GM23338 (cell line): ENCODE measurements at regions not wholly inside any gene's neighbourhood (a gene's known extent, or its start where the extent isn't known, plus 50 kb on each side); places are given as distances from the start of the nearest gene placed in this dataset.

Experiments used
- CREB1 ChIP-seq: fragments of 250-450 bp; sonication (Bioruptor Pico); IDR thresholded peaks from 2 replicates; pipeline ENCODE4 v1.5.0; 2020; ENCODE audit warnings: low read depth, mild to moderate bottlenecking, moderate library complexity
- CTCF ChIP-seq, 2 experiments: fragments of 200-600 bp in 1 of 2; sonication (generic) in 1 of 2; conservative IDR thresholded peaks; 2 replicates each; pipeline versions ENCODE4 v1.5.1 to v1.6.1; 2016 to 2017; ENCODE audit warnings: antibody characterized with exemption in 2 of 2, low read depth in 2 of 2, mild to moderate bottlenecking in 2 of 2, moderate library complexity in 1 of 2
- EZH2 ChIP-seq: fragments of 200-600 bp; sonication (generic); IDR thresholded peaks from one replicate; pipeline ENCODE4 v1.8.0; 2017; ENCODE audit warnings: antibody characterized with exemption, mild to moderate bottlenecking, low read depth; ENCODE audit not compliant: unreplicated experiment
- JUNB ChIP-seq: IDR thresholded peaks from one replicate; pipeline ENCODE4 v1.6.1; 2016; ENCODE audit warnings: antibody characterized with exemption; ENCODE audit not compliant: unreplicated experiment
- POLR2AphosphoS5 ChIP-seq: IDR thresholded peaks from 2 replicates; pipeline ENCODE4 v1.6.1; 2016; ENCODE audit warnings: antibody characterized with exemption, low read depth
- REST ChIP-seq: IDR thresholded peaks from one replicate; pipeline ENCODE4 v1.6.1; 2018; ENCODE audit warnings: antibody characterized with exemption; ENCODE audit not compliant: unreplicated experiment
- STAT1 ChIP-seq: IDR thresholded peaks from one replicate; pipeline ENCODE4 v1.6.1; 2016; ENCODE audit warnings: antibody characterized with exemption; ENCODE audit not compliant: unreplicated experiment
- ZNF331 ChIP-seq: fragments of 250-450 bp; sonication (Bioruptor Pico); IDR thresholded peaks from 2 replicates; pipeline ENCODE4 v1.5.0; 2020; ENCODE audit warnings: low read depth, mild to moderate bottlenecking, moderate library complexity

- TF ChIP-seq CTCF (conservative IDR thresholded peaks at IDR 0.05; ENCODE audit: low read depth in 2 of 2): no peak
- no peak for TF ChIP-seq EZH2
- TF ChIP-seq JUNB: no peak
- TF ChIP-seq STAT1: no peak
- no peak for TF ChIP-seq CREB1 (CRISPR knock-in tag)
- no peak for TF ChIP-seq ZNF331
- no peak for TF ChIP-seq REST
- no peak for TF ChIP-seq POLR2AphosphoS5
Measured at GRCh38 chr16:35134471-35134870, 1675.1 kb downstream of the TP53TG3F start.
